IMR-90 (cell line): ENCODE measurements at regions not wholly inside any gene's neighbourhood (a gene's known extent, or its start where the extent isn't known, plus 50 kb on each side); places are given as distances from the start of the nearest gene placed in this dataset.
"Not testable (repeated sequence)": the region's sequence is repeated elsewhere in the genome, so short reads cannot be mapped to it uniquely, and the experiment has no call there.

Experiments
- ATAC-seq: fragments of 200-7000 bp; cut with Tn5 transposase; 2 replicates; pipeline ENCODE4 v1.9.1; 2020; ENCODE audit warnings: low read depth, mild to moderate bottlenecking, moderate library complexity
- BruUV-seq: library from RNA; stranded (reverse); fragments of 400-500 nt; replicated peaks from 2 replicates; lab custom pipeline; 2021; lab: Mats Ljungman, UMichigan
- CTCF ChIA-PET: fragments of 300-600 bp; formaldehyde crosslinking; extraction: SDS; loops from one replicate; lab custom pipeline; 2021; ENCODE audit warnings: antibody characterized with exemption; lab: Yijun Ruan, JAX
- POLR2A ChIA-PET: fragments of 300-600 bp; sonication (Branson Sonifier 250); formaldehyde crosslinking; loops from one replicate; lab custom pipeline; 2022; ENCODE audit warnings: antibody characterized with exemption; ENCODE audit not compliant: unreplicated experiment; lab: Charles Lee
- DNase-seq: peaks from one replicate; pipeline ENCODE4 v3.0.0; 2013
- H2AFZ ChIP-seq: replicated peaks from 2 replicates; pipeline ENCODE3; 2013; ENCODE audit warnings: low read length, mild to moderate bottlenecking; ENCODE audit not compliant: poor library complexity
- H2AK5ac ChIP-seq: 2 replicates; pipeline ENCODE4 v1.6.1; 2013; ENCODE audit warnings: low read depth, low read length, inconsistent platforms
- H2AK9ac ChIP-seq: replicated peaks from 2 replicates; pipeline ENCODE3; 2013; ENCODE audit warnings: mild to moderate bottlenecking, low read depth, low read length, moderate library complexity; ENCODE audit not compliant: poor library complexity
- H2BK120ac ChIP-seq: 2 replicates; pipeline ENCODE4 v1.6.1; 2013; ENCODE audit warnings: low read depth, low read length, inconsistent platforms
- H2BK15ac ChIP-seq: 3 replicates; pipeline ENCODE4 v1.6.1; 2013; ENCODE audit warnings: low read depth, low read length, inconsistent platforms
- H2BK20ac ChIP-seq: 2 replicates; pipeline ENCODE4 v1.6.1; 2013; ENCODE audit warnings: low read depth, mild to moderate bottlenecking, inconsistent platforms, low read length, moderate library complexity
- H2BK5ac ChIP-seq: 2 replicates; pipeline ENCODE4 v1.6.1; 2013; ENCODE audit warnings: mild to moderate bottlenecking, low read depth, low read length, inconsistent platforms; ENCODE audit not compliant: poor library complexity, severe bottlenecking
- H3K14ac ChIP-seq: replicated peaks from 2 replicates; pipeline ENCODE4 v1.6.1; 2013; ENCODE audit warnings: low read depth, low read length, inconsistent platforms
- H3K18ac ChIP-seq: 2 replicates; pipeline ENCODE4 v1.6.1; 2013; ENCODE audit warnings: low read depth, low read length, control low read depth
- H3K23ac ChIP-seq: 2 replicates; pipeline ENCODE4 v1.6.1; 2013; ENCODE audit warnings: low read depth, low read length, inconsistent platforms
- H3K27ac ChIP-seq: 2 replicates; pipeline ENCODE4 v1.5.1; 2013; ENCODE audit warnings: mild to moderate bottlenecking, control low read depth, low read length; ENCODE audit not compliant: insufficient read depth
- H3K27me3 ChIP-seq: 2 replicates; pipeline ENCODE4 v1.6.1; 2013; ENCODE audit warnings: low read length; ENCODE audit not compliant: control insufficient read depth, insufficient read depth
- H3K36me3 ChIP-seq: 2 replicates; pipeline ENCODE4 v1.6.1; 2013; ENCODE audit warnings: low read length, mixed read lengths; ENCODE audit not compliant: control insufficient read depth, insufficient read depth
- H3K4ac ChIP-seq: 2 replicates; pipeline ENCODE4 v1.6.1; 2013; ENCODE audit warnings: low read depth, low read length, inconsistent platforms
- H3K4me1 ChIP-seq: 2 replicates; pipeline ENCODE4 v1.6.1; 2013; ENCODE audit warnings: low read length, mixed read lengths; ENCODE audit not compliant: control insufficient read depth, insufficient read depth
- H3K4me2 ChIP-seq: 2 replicates; pipeline ENCODE4 v1.6.1; 2013; ENCODE audit warnings: low read depth, mild to moderate bottlenecking, control low read depth, low read length, moderate library complexity
- H3K4me3 ChIP-seq: 2 replicates; pipeline ENCODE4 v1.5.1; 2013; ENCODE audit warnings: low read depth, mild to moderate bottlenecking, control low read depth, low read length, moderate library complexity; ENCODE audit not compliant: insufficient read depth
- H3K56ac ChIP-seq: 2 replicates; pipeline ENCODE4 v1.6.1; 2013; ENCODE audit warnings: low read length, inconsistent platforms; ENCODE audit not compliant: insufficient read depth; ENCODE audit errors: extremely low read depth
- H3K79me1 ChIP-seq, 2 experiments: 2 replicates each; pipeline ENCODE4 v1.6.1; 2013; ENCODE audit warnings: low read length in 2 of 2, inconsistent platforms in 1 of 2, low read depth in 1 of 2
- H3K9ac ChIP-seq: 2 replicates; pipeline ENCODE4 v1.6.1; 2013; ENCODE audit warnings: low read depth, low read length, control low read depth
- H3K9me1 ChIP-seq: 2 replicates; pipeline ENCODE4 v1.6.1; 2013; ENCODE audit warnings: low read length, inconsistent platforms; ENCODE audit not compliant: insufficient read depth
- H3K9me3 ChIP-seq: 2 replicates; pipeline ENCODE4 v1.6.1; 2013; ENCODE audit warnings: low read length; ENCODE audit not compliant: control insufficient read depth, insufficient read depth
- H4K20me1 ChIP-seq: 2 replicates; pipeline ENCODE4 v1.6.1; 2013; ENCODE audit warnings: low read length, inconsistent platforms; ENCODE audit not compliant: insufficient read depth
- H4K5ac ChIP-seq: 2 replicates; pipeline ENCODE4 v1.6.1; 2013; ENCODE audit warnings: mild to moderate bottlenecking, low read depth, low read length, control low read depth
- H4K8ac ChIP-seq, 2 experiments: 2 replicates each; pipeline ENCODE4 v1.6.1; 2013; ENCODE audit warnings: low read depth in 2 of 2, low read length in 2 of 2, control low read depth in 1 of 2, inconsistent platforms in 1 of 2
- H4K91ac ChIP-seq: 2 replicates; pipeline ENCODE4 v1.6.1; 2013; ENCODE audit warnings: low read depth, low read length, inconsistent platforms; ENCODE audit not compliant: insufficient read depth
- WGBS, 2 experiments: methylation state at CpG; one replicate each; pipeline versions ENCODE4 v1.1.5 to v1.1.7; 2013; ENCODE audit warnings: missing lambda C conversion rate in 2 of 2; ENCODE audit not compliant: insufficient read length in 1 of 2; ENCODE audit errors: extremely low coverage in 2 of 2; 5-methylcytosine and 5-hydroxymethylcytosine counted together
- dilution Hi-C: fragments of 300-500 bp; cut with HindIII; formaldehyde crosslinking; loops from one replicate; pipeline ENCODE4 v1.14.3; 2018; ENCODE audit warnings: low sequenced_read_pairs; ENCODE audit not compliant: unreplicated experiment
- in situ Hi-C: fragments of 300-500 bp; cut with MboI; formaldehyde crosslinking; loops from 3 replicates; pipeline ENCODE4 v1.14.3; 2019; ENCODE audit warnings: low sequenced_read_pairs, inconsistent platforms, mixed read lengths
- intact Hi-C: fragments of 100-400 bp; cut with micrococcal nuclease; formaldehyde crosslinking; loops from 2 replicates; pipeline ENCODE4 v1.10.0; 2022

- H3K4me1 ChIP-seq, H3K9me3 ChIP-seq, H3K9me1 ChIP-seq, H3K27ac ChIP-seq, H3K56ac ChIP-seq, DNase-seq, H3K18ac ChIP-seq, H3K36me3 ChIP-seq, POLR2A ChIA-PET, H3K27me3 ChIP-seq, in situ Hi-C loops, dilution Hi-C loops, H3K79me1 ChIP-seq, H3K4me2 ChIP-seq, BruUV-seq, CTCF ChIA-PET, H3K9ac ChIP-seq, H3K14ac ChIP-seq, H3K4ac ChIP-seq, intact Hi-C loops, H3K23ac ChIP-seq, H4K5ac ChIP-seq, H4K91ac ChIP-seq, ATAC-seq, H2BK20ac ChIP-seq, H3K4me3 ChIP-seq, H2BK120ac ChIP-seq, H4K8ac ChIP-seq, H4K20me1 ChIP-seq, H2AK9ac ChIP-seq, H2BK15ac ChIP-seq, H2BK5ac ChIP-seq, H2AFZ ChIP-seq, H2AK5ac ChIP-seq: not testable (repeated sequence)
- WGBS, 2 experiments, result no CpG with 5 or more reads among the region's 9 CpGs
These were observed 349.3 kb downstream of the NAF1 start for GRCh38 chr4:162817374-162817773.
